ENCODE measurements at regions not wholly inside any gene's neighbourhood (a gene's known extent, or its start where the extent isn't known, plus 50 kb on each side); places are given as distances from the start of the nearest gene placed in this dataset.

DNA sequence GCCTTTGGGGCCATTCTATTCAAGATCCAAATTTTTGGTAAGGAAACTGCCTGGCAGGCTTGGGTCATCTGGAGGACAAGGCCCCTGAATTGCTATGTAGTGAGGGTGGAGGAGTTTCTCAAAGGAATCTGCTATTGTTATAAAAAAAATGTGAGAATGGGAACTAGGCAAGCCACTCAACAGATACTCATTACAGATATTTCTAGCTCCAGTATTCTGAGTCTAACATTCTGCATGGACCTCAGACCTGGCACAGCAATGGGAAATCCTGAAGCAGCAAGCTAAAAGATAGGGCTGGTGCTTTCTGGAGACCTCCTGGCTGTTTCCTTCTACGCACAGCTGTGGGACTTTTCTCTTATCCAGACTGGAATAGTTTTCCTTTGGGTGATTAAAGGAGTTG lies 430.7 kb upstream of the RBMS3 start:
- TF ChIP-seq TAF1 (IDR thresholded peaks at IDR 0.05; ENCODE audit: low read depth, low read length) = no peak
- no peak for TF ChIP-seq POLR2AphosphoS5 (IDR thresholded peaks at IDR 0.05; ENCODE audit: low read depth, low read length)
- TF ChIP-seq POLR2A (IDR thresholded peaks at IDR 0.05; ENCODE audit: low read depth, low read length) = no peak
- TF ChIP-seq SPI1 (IDR thresholded peaks at IDR 0.05; ENCODE audit: low read depth, low read length) = no peak

Data from GM12891 (cell line).